ENCODE measurements at regions not wholly inside any gene's neighbourhood (a gene's known extent, or its start where the extent isn't known, plus 50 kb on each side); places are given as distances from the start of the nearest gene placed in this dataset.

- Histone ChIP-seq H3K27ac (ENCODE audit: low read length, poor library complexity, severe bottlenecking) (no peak overlapping the region), H4K8ac (ENCODE audit: low read length) (no peak overlapping the region), H3K9ac (ENCODE audit: low read length) (no peak overlapping the region), H3K23ac (ENCODE audit: low read length in 2 of 2) (no peak overlapping the region), H3K4ac (ENCODE audit: low read depth in 1 of 2, low read length in 2 of 2) (no peak overlapping the region), H3K18ac (ENCODE audit: low read depth in 1 of 2, low read length in 2 of 2) (no peak overlapping the region), H2BK12ac (ENCODE audit: low read length in 2 of 2) (no peak overlapping the region), H4K91ac (ENCODE audit: low read length) (no peak overlapping the region), H3K4me3 (ENCODE audit: insufficient read depth in 1 of 2, low read depth in 1 of 2, low read length in 2 of 2) (no peak overlapping the region), H3K9me3 (ENCODE audit: control insufficient read depth, low read length) (no peaks in the 10 kb centered on the region), H3K79me1 (replicated peaks; ENCODE audit: low read length, poor library complexity, severe bottlenecking) (no peaks in the 10 kb centered on the region), H3K4me2 (ENCODE audit: low read length, poor library complexity, severe bottlenecking) (no peak overlapping the region), H3K14ac (ENCODE audit: low read length in 2 of 2) (no peak overlapping the region), H2AK5ac (ENCODE audit: low read length, severe bottlenecking) (no peak overlapping the region), H2BK15ac (ENCODE audit: low read depth, poor library complexity, severe bottlenecking) (no peak overlapping the region), H3K4me1 (ENCODE audit: control insufficient read depth, insufficient read depth, low read depth, low read length) (no peaks in the 10 kb centered on the region), H2BK120ac (ENCODE audit: low read depth, low read length) (no peak overlapping the region), H3K36me3 (ENCODE audit: control insufficient read depth in 1 of 2, insufficient read depth in 2 of 2, low read depth in 1 of 2, low read length in 2 of 2) (no peaks in the 10 kb centered on the region), H2BK5ac (ENCODE audit: low read depth, low read length, poor library complexity, severe bottlenecking) (no peak overlapping the region), H2AFZ (ENCODE audit: low read depth, low read length) (no peak overlapping the region), H3K27me3 (ENCODE audit: control insufficient read depth in 1 of 2, insufficient read depth in 1 of 2, low read length in 2 of 2) (peaks cover 0 to 12% of the 10 kb centered on the region in 2 experiments)
- 87% methylated on average over 7 of the region's 7 CpGs for WGBS
- DNase-seq, result no peak
Observed at GRCh38 chr18:6595666-6596065, 133.8 kb upstream of the ARHGAP28 start.

GRCh38 chr18:6598657-6599056, 130.9 kb upstream of the ARHGAP28 start:
- Histone ChIP-seq H3K9ac (ENCODE audit: low read length) (no peak overlapping the region), H4K91ac (ENCODE audit: low read length) (no peak overlapping the region), H2BK5ac (ENCODE audit: low read depth, low read length, poor library complexity, severe bottlenecking) (no peak overlapping the region), H3K27me3 (ENCODE audit: control insufficient read depth in 1 of 2, insufficient read depth in 1 of 2, low read length in 2 of 2) (peaks cover 0 to 12% of the 10 kb centered on the region in 2 experiments), H3K9me3 (ENCODE audit: control insufficient read depth, low read length) (no peaks in the 10 kb centered on the region), H2BK15ac (ENCODE audit: low read depth, poor library complexity, severe bottlenecking) (no peak overlapping the region), H2AFZ (ENCODE audit: low read depth, low read length) (no peak overlapping the region), H3K4me3 (ENCODE audit: insufficient read depth in 1 of 2, low read depth in 1 of 2, low read length in 2 of 2) (no peak overlapping the region), H2AK5ac (ENCODE audit: low read length, severe bottlenecking) (no peak overlapping the region), H3K4ac (ENCODE audit: low read depth in 1 of 2, low read length in 2 of 2) (no peak overlapping the region), H4K8ac (ENCODE audit: low read length) (no peak overlapping the region), H3K18ac (ENCODE audit: low read depth in 1 of 2, low read length in 2 of 2) (no peak overlapping the region), H3K27ac (ENCODE audit: low read length, poor library complexity, severe bottlenecking) (no peak overlapping the region), H3K14ac (ENCODE audit: low read length in 2 of 2) (no peak overlapping the region), H2BK12ac (ENCODE audit: low read length in 2 of 2) (no peak overlapping the region), H3K4me2 (ENCODE audit: low read length, poor library complexity, severe bottlenecking) (no peak overlapping the region), H3K79me1 (replicated peaks; ENCODE audit: low read length, poor library complexity, severe bottlenecking) (no peaks in the 10 kb centered on the region), H3K23ac (ENCODE audit: low read length in 2 of 2) (peak overlapping the region in 1 of 2 experiments; percentile 60), H3K4me1 (ENCODE audit: control insufficient read depth, insufficient read depth, low read depth, low read length) (no peaks in the 10 kb centered on the region), H2BK120ac (ENCODE audit: low read depth, low read length) (no peak overlapping the region), H3K36me3 (ENCODE audit: control insufficient read depth in 1 of 2, insufficient read depth in 2 of 2, low read depth in 1 of 2, low read length in 2 of 2) (no peaks in the 10 kb centered on the region)
- DNase-seq, result no peak
- WGBS, result 45% methylated on average over 6 of the region's 7 CpGs

- WGBS, result 84% methylated on average over 3 of the region's 3 CpGs
Observed at GRCh38 chr18:6600667-6601167, 128.8 kb upstream of the ARHGAP28 start.

GRCh38 chr18:6601241-6601640, 128.3 kb upstream of the ARHGAP28 start:
- H2BK12ac ChIP-seq (ENCODE audit: low read length in 2 of 2), result no peak overlapping the region
- H3K4ac ChIP-seq (ENCODE audit: low read depth in 1 of 2, low read length in 2 of 2), result no peak overlapping the region
- H3K27me3 ChIP-seq (ENCODE audit: control insufficient read depth in 1 of 2, insufficient read depth in 1 of 2, low read length in 2 of 2), result peaks cover 0 to 12% of the 10 kb centered on the region in 2 experiments
- H2AFZ ChIP-seq (ENCODE audit: low read depth, low read length), result no peak overlapping the region
- H2BK120ac ChIP-seq (ENCODE audit: low read depth, low read length), result no peak overlapping the region
- H3K9ac ChIP-seq (ENCODE audit: low read length), result no peak overlapping the region
- no peaks in the 10 kb centered on the region for H3K36me3 ChIP-seq (ENCODE audit: control insufficient read depth in 1 of 2, insufficient read depth in 2 of 2, low read depth in 1 of 2, low read length in 2 of 2)
- no peak overlapping the region for H3K14ac ChIP-seq (ENCODE audit: low read length in 2 of 2)
- no peaks in the 10 kb centered on the region for H3K4me1 ChIP-seq (ENCODE audit: control insufficient read depth, insufficient read depth, low read depth, low read length)
- H3K4me2 ChIP-seq (ENCODE audit: low read length, poor library complexity, severe bottlenecking), result no peak overlapping the region
- H3K23ac ChIP-seq (ENCODE audit: low read length in 2 of 2), result no peak overlapping the region
- no peak overlapping the region for H3K4me3 ChIP-seq (ENCODE audit: insufficient read depth in 1 of 2, low read depth in 1 of 2, low read length in 2 of 2)
- no peaks in the 10 kb centered on the region for H3K79me1 ChIP-seq (replicated peaks; ENCODE audit: low read length, poor library complexity, severe bottlenecking)
- no peaks in the 10 kb centered on the region for H3K9me3 ChIP-seq (ENCODE audit: control insufficient read depth, low read length)
- H3K18ac ChIP-seq (ENCODE audit: low read depth in 1 of 2, low read length in 2 of 2), result no peak overlapping the region
- no peak overlapping the region for H2AK5ac ChIP-seq (ENCODE audit: low read length, severe bottlenecking)
- no peak overlapping the region for H4K8ac ChIP-seq (ENCODE audit: low read length)
- DNase-seq, result no peak
- no peak overlapping the region for H2BK5ac ChIP-seq (ENCODE audit: low read depth, low read length, poor library complexity, severe bottlenecking)
- 78% methylated on average over 6 of the region's 6 CpGs for WGBS
- H2BK15ac ChIP-seq (ENCODE audit: low read depth, poor library complexity, severe bottlenecking), result no peak overlapping the region
- no peak overlapping the region for H3K27ac ChIP-seq (ENCODE audit: low read length, poor library complexity, severe bottlenecking)
- no peak overlapping the region for H4K91ac ChIP-seq (ENCODE audit: low read length)

More at GRCh38 chr18:6600667-6601167, 128.8 kb upstream of the ARHGAP28 start:
- DNase-seq, result no peak
- H2BK12ac ChIP-seq (ENCODE audit: low read length in 2 of 2), result no peak overlapping the region
- H3K79me1 ChIP-seq (replicated peaks; ENCODE audit: low read length, poor library complexity, severe bottlenecking), result no peaks in the 10 kb centered on the region
- no peak overlapping the region for H3K9ac ChIP-seq (ENCODE audit: low read length)
- H3K4me2 ChIP-seq (ENCODE audit: low read length, poor library complexity, severe bottlenecking), result no peak overlapping the region
- H3K4ac ChIP-seq (ENCODE audit: low read depth in 1 of 2, low read length in 2 of 2), result no peak overlapping the region
- no peak overlapping the region for H3K23ac ChIP-seq (ENCODE audit: low read length in 2 of 2)
- no peaks in the 10 kb centered on the region for H3K36me3 ChIP-seq (ENCODE audit: control insufficient read depth in 1 of 2, insufficient read depth in 2 of 2, low read depth in 1 of 2, low read length in 2 of 2)
- H2AFZ ChIP-seq (ENCODE audit: low read depth, low read length), result no peak overlapping the region
- H4K8ac ChIP-seq (ENCODE audit: low read length), result no peak overlapping the region
- no peaks in the 10 kb centered on the region for H3K9me3 ChIP-seq (ENCODE audit: control insufficient read depth, low read length)
- no peak overlapping the region for H3K27ac ChIP-seq (ENCODE audit: low read length, poor library complexity, severe bottlenecking)
- H3K18ac ChIP-seq (ENCODE audit: low read depth in 1 of 2, low read length in 2 of 2), result no peak overlapping the region
- H3K4me1 ChIP-seq (ENCODE audit: control insufficient read depth, insufficient read depth, low read depth, low read length), result no peaks in the 10 kb centered on the region
- H4K91ac ChIP-seq (ENCODE audit: low read length), result no peak overlapping the region
- no peak overlapping the region for H2BK120ac ChIP-seq (ENCODE audit: low read depth, low read length)
- no peak overlapping the region for H2BK15ac ChIP-seq (ENCODE audit: low read depth, poor library complexity, severe bottlenecking)
- H2BK5ac ChIP-seq (ENCODE audit: low read depth, low read length, poor library complexity, severe bottlenecking), result no peak overlapping the region
- H3K4me3 ChIP-seq (ENCODE audit: insufficient read depth in 1 of 2, low read depth in 1 of 2, low read length in 2 of 2), result no peak overlapping the region
- no peak overlapping the region for H2AK5ac ChIP-seq (ENCODE audit: low read length, severe bottlenecking)
- no peak overlapping the region for H3K14ac ChIP-seq (ENCODE audit: low read length in 2 of 2)
- peaks cover 0 to 12% of the 10 kb centered on the region in 2 experiments for H3K27me3 ChIP-seq (ENCODE audit: control insufficient read depth in 1 of 2, insufficient read depth in 1 of 2, low read length in 2 of 2)

Data from mesenchymal stem cell (in vitro differentiated cells and primary cell).